Activated CD8-positive, alpha-beta memory T cell treated with anti-CD3 and anti-CD28 coated beads for 36 hours (primary cell): ENCODE measurements at regions not wholly inside any gene's neighbourhood (a gene's known extent, or its start where the extent isn't known, plus 50 kb on each side); places are given as distances from the start of the nearest gene placed in this dataset.
"Not testable (repeated sequence)": the region's sequence is repeated elsewhere in the genome, so short reads cannot be mapped to it uniquely, and the experiment has no call there.

Source experiments
- CTCF ChIA-PET: fragments of 350-600 bp; sonication (Branson Sonifier 250); formaldehyde crosslinking; loops from one replicate; lab custom pipeline; 2021; ENCODE audit warnings: antibody characterized with exemption; lab: Charles Lee
- POLR2A ChIA-PET: fragments of 350-600 bp; sonication (Branson Sonifier 250); formaldehyde crosslinking; loops from one replicate; lab custom pipeline; 2021; ENCODE audit warnings: antibody characterized with exemption; lab: Charles Lee

DNA sequence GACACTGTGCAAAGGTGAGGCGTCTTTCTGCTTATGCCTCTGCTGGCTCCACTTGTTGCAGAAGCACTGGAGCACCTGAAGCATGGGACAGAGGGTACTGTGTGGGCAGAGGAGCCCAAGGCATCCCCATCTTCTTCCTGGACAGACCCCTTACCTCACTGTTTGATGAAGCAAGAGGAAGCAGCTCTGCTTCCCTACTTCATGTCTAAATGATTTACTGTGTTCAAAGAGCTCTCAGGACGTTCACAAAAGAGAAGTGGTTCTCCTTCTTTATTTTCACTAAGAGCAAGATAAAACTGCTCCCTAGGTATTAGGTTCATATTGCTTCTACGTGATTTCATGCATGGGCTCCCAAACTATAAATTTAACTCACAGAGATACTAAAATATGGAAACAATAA lies 1635.4 kb upstream of the SLC10A2 start:
- ChIA-PET POLR2A (no interaction called here), CTCF (no interaction called here)

DNA sequence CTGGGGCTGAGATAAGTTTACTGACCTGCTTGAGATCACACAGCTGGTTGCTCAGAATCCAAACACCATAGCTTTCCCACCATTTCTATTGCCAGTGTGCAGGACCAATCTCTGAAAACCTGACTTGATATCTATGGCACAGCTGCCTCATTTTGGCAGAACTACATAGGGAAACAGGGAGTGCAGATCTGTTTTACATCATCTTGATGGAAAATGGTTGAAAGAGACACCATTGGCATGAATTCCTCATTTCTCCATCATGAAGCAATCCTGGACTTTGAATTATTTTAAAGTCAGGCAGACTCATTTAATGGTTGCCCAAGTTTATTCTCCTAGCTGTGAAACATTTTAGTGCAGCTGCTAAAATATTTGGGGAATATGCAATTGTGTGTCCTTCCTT lies 1628.2 kb upstream of the SLC10A2 start:
- ChIA-PET POLR2A (no interaction called here), CTCF (no interaction called here)

DNA sequence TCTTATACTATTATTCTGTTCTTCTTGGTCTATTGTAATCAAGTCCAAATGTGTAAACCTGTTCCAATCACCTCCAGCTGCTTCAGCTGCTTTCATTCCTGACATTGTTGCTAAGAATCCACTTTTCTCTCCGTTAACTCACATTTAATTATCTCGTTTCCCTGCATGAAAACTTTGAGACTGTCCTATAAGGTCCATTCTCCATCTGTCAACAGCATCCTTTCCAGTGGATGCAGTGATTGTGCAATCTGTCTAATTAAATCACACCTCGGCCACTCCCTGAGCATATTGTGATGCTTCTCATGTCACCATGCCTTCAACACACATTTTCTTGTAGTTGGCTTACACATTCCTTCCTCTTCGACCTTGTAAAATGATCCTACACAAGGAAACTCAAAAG lies 1626.9 kb upstream of the SLC10A2 start:
- CTCF ChIA-PET: no interaction called here
- POLR2A ChIA-PET: no interaction called here

DNA sequence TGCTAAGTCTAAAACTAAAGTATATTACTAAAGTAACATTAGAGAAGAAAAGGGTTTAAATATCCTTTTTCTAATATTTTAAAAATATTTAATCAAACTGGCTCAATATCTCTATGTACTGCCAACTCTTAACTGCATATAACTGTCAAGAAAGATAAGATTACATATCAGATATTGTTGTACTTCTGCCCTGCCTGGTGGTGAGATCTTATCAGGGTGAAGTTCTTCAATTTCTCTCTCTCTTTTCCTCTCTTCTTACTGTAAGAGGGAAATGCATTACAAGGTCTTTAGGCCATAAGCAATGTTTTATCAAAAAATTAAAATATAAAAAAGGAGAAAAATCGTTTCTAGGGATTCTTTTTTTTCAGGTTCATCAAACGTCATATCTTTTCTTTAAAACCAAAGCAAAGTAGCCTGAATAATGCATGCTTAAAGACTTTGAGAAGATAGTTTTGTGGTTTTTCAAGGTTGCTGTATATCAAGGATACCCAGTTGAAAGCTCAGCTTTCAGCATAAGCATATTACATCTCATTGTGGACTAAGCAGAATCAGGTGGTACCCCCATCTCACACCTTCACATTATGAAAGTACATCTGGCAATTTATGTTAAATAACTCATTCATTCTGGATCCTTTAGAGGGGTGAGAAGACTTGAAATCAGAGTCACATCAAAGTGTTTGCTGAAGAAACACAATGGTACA lies 1625.7 kb upstream of the SLC10A2 start:
- CTCF ChIA-PET: no interaction called here
- POLR2A ChIA-PET: no interaction called here

DNA sequence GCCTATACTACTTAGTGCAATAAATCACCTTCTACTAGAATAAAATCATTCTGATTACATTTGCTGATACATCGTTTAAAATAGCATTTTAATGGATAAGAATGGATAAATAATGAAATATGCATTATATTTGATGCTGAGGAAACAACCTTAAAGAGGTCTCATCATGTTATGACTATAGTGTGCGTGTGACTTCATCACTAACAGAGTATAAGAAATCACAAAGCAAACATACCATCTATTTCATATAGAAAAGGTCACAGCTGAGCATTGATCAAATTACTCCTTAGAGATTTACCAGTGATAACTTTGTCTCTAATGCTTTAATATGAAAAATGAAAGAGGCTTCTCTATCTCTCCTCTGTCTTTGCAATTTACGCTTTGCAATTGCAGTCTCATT lies 1620.3 kb upstream of the SLC10A2 start:
- CTCF ChIA-PET: no interaction called here
- POLR2A ChIA-PET: no interaction called here

DNA sequence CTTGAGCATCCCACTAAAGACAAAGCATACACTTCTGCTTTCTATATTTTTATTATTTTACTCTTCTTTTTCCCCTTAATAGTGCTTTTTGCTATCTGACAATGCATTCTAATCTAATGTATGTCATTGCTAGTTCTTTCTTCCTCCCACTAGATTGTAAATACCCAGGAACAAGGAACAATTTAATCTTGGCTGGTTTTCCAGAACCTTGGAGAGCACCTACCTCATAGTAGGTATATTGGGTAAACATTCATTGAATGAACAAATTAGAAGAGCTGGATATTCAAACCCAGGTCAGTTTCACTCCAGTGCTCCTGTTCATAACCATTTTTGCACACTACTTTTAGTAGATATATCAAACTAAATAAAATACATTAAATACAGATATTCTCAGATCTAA lies 1617.6 kb upstream of the SLC10A2 start:
- CTCF ChIA-PET: no interaction called here
- POLR2A ChIA-PET: no interaction called here

DNA sequence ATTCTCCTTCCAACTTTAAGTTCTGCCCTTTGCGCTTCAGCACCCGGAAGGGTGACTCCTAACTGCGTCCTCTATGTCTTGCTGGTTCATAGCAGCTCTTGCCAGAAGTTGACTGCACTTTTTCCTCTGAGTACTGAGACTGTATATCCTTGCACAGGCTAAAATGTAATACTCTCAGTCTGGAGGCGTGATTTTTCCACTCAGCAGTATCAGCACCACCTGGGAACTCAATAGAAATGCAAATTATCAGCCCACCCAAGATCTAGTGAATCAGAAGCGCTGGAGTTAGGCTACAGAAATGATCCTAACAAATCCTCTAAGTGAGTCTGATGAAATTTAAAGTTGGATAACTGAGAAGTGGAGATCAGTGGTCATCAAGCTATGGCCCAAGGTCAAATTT lies 1611.9 kb upstream of the SLC10A2 start:
- ChIA-PET CTCF (no interaction called here), POLR2A (no interaction called here)

DNA sequence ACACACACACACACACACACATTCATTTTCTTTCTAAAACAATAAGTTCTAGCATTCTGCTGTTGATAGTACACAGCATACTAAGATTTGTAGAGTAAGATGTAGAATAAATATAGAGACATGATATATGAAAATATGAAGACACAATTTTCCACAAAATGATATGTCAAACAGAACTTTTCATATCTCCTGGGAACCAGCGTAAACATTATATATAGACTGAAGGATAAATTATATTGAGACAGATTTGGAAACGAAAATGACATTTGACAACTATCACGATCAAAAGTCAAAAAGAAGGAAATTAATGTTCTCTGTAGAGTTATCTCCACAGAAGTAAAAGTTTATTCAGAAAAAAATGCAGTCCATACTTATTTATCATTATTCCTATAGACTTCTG lies 1605.7 kb upstream of the SLC10A2 start:
- POLR2A ChIA-PET: no interaction called here
- CTCF ChIA-PET: no interaction called here

DNA sequence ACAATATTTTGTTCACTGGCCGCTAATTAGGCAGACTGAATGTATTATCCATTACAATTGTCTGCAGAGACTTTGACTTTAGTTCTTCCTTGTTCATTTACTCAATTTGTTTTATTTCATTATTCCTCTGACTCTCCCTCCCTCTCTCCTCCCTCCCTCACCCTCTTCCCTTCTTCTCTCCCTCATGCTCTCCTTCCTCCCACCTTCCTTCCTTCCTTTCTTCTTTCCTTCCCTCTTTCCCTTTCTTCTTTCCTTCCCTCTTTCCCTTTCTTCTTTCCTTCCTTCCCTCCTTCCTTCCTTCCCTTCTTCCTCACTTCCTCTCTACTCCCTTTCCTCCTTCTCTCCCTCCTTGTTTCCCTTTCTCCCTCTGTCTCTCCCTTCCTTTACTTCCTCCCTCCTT lies 1591.0 kb upstream of the SLC10A2 start:
- POLR2A ChIA-PET: no interaction called here
- CTCF ChIA-PET: no interaction called here

DNA sequence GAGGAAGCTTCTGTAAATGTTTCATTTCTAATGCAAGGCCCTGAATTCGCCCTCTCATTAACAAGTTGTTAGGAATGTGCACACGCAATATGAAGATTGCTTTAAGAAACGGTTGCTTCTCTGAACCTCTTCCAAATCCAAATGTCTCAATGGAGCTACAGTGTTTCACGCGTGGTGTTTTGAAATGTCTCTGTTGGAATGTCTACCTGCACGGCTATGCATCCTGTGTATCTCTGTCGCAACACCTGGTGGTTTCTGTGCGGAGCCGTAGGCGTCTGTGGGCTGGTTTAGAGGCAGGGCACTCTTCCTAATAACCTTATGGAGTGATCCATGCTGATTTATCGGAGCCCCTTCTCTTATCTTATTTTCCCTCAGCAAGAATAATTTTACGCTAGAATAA lies 1584.2 kb upstream of the SLC10A2 start:
- CTCF ChIA-PET: no interaction called here
- POLR2A ChIA-PET: no interaction called here

DNA sequence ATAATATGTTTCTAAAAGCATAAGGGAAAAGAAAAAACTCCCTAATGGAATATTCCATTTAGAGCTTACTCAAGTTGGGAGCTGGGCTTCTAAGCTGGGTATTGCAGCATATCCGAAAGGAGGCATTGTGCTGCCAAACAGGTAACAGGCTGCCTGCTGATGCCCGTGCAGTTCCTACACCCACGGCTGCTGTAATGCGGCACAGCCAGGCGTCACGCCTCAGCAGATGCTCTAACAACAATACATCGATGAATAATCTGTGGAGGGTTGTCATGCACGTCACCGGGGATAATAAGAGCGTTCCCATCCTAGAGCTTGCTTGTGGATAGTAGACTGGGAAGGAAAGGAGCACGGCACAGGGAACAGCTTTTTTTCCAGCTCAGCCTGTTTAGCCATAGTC lies 1582.1 kb upstream of the SLC10A2 start:
- ChIA-PET POLR2A (no interaction called here), CTCF (no interaction called here)

DNA sequence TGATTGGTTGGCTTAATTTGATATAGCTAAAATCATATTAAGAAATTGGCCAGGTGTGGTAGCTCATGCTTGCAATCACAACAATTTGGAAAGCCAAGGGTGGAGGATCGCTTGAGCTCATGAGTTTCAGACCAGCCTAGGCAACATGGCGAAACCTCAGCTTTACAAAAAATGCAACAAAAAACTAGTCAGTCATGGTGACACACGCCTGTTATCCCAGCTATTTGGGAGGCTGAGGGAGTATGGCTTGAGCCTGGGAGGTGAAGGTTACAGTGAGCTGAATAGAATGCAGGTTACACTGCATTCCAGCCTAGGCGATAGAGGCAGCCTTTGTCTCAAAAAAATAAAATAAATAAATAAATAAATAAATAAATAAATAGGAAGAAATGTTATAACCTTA lies 1579.6 kb upstream of the SLC10A2 start:
- CTCF ChIA-PET: no interaction called here
- POLR2A ChIA-PET: no interaction called here

DNA sequence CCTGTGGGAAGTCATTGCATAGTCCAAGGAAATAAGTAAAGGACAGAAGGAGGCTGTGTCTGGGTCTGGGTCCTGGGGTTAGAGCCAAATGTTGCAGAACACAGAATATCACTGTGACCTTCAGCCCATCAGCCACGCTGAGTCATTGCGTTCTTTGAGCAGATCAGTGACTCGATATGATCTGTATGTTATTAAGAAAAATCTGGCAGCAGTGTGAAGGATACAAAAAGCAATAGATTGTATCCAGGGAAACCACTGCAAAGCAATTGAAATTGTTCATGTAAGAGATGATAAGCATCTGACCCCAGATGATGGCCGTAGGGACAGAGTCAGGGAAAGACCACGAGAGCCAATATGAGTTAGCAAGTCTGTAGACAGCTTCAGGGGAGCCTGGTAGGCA lies 1575.1 kb upstream of the SLC10A2 start:
- ChIA-PET POLR2A (no interaction called here), CTCF (no interaction called here)

DNA sequence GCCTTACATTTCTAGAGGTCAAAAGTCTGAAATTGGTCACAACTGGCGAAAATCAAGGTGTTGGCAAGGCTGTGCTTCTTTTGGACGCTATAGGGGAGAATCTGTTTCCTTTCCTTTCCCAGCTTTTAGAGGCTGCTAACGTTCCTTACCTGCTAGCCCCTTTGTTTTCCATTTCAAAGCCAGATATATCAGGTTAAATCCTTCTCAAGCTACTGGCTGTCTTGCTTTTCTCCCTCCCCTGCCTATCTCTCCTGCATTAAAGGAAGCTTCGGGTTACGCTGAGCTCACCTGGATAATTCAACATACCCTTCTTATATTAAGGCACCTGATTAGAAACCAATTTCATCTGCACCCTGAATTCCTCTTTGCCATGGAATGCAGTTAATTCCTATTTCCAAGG lies 1569.7 kb upstream of the SLC10A2 start:
- ChIA-PET CTCF (no interaction called here), POLR2A (no interaction called here)

DNA sequence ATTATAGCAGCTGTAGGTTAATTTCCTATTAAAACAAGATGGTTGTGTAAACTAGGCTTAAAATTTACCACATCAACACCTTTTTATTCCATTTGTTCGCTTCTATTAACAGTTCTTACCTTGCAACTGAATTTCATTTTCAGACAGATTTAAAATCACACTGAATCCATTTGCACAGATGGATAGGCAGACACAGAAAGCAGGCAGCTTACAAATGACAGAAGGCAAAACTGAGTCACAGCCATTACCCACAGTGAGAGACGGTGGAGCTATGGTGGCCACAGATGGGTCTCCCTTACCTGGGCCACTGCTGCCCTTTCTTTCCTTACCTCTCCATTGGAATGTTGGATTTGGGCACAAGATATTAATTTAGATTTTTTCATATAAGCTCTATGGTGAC lies 1567.8 kb upstream of the SLC10A2 start:
- ChIA-PET POLR2A (no interaction called here), CTCF (no interaction called here)

DNA sequence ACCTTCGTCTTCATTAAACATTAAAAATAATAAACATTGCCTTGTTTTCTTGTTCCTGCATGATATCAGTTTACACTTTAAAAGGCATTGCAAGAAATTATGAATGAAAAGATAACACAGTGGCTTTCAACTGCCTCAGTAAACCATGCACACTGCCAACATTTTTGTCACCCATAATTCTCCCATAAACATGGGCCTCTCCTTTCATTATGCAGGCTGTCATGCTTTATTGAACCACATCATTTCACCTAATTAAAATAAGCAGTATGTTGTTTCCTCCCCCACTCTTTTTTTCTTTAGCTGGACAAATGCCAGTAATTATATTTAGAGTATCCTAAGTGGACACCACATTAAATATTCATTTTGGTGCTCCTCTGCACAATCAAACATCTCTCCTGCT lies 1566.5 kb upstream of the SLC10A2 start:
- CTCF ChIA-PET: no interaction called here
- POLR2A ChIA-PET: no interaction called here

DNA sequence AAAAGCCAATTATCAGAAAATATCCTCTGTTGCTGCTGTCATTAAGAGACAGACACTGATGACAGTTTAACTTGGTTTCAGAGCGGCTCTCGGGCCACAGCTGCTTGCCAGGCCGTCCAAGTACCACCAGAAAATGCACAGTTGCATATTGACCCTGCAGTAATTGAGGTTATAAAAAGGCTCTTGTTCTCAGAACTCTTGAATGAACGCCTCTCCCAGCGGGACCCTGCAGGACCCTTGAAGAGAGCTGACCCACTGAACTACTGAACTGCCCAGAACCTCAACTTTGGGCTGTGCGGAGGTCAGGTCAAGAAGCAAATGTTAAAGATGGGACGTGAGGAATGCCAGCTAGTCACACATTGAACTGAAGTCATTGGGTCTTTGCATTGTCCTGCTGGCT lies 1559.0 kb upstream of the SLC10A2 start:
- ChIA-PET CTCF (no interaction called here), POLR2A (no interaction called here)

DNA sequence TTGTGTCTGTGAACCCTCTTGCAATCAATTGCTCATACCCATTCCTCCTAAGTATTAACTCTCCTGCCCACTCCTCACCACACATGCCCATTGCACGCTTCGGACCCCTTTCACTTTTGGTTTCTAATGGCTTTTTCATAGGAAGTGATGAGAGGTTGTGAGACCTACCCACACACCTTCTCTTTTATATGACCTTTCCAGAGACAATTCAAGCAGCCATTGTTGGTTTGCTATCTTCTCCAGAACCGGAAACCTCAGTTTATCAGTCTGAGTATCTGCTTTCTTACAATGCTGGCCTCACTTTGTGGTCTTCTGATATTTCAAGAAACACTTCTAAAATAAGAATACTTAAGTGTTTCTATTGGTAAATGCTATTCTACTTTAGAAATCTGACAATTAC lies 1550.8 kb upstream of the SLC10A2 start:
- ChIA-PET CTCF (no interaction called here), POLR2A (no interaction called here)

DNA sequence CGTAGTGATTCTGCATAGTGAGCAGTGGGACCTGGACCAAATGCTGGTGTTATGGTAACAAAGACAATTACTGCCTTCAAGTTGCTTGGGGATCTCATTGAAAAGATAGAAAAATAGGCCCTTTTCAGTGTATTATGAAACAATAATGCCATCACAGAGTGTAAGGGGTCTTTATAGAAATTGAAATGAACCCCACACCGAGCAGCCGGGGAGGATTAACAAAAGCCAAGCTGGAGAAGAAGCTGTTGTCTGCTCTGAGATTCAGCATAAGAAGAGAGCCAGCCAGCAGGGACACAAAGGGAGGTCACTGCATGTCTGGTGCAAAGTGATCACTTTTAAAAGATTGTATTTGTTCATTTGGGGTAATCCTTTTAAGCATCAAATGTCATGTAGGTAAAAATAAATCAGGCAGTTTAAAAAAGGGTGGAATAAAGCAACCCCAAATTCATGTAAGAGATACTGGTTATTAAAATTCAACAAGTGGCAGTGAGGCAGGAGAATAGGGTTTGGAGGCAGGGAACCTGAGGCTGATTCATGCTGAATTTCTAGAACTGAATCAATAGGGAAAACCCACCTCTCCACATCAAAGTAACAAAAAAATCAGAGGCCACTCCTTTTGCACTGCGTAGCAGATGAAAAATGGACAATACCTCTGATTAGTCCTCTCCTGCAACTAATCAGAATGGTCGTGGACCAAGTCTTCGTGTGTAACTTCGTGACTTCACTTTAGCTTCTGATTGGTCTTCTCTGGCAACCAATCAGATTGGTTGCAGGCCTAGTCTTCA lies 1548.3 kb upstream of the SLC10A2 start:
- POLR2A ChIA-PET: no interaction called here
- CTCF ChIA-PET: no interaction called here

DNA sequence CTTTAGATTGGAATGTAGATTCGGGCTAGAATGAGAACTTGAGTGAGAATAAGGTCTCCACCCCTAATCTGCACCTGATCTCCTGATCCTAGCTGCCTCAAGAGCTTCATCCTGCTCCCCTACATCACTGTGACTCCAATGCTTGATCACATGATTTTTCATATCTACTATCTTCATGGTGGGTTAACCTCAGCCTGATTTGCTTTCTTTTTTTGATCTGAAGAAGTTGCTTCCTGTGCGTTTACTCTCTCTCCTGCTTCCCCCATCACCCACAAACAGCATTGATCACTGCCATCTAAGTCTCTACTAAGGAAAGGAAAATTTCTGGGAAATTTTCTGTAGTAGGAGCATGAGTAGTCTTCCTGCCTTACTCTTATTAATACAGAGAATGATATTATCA lies 1542.1 kb upstream of the SLC10A2 start:
- ChIA-PET POLR2A (no interaction called here), CTCF (no interaction called here)

DNA sequence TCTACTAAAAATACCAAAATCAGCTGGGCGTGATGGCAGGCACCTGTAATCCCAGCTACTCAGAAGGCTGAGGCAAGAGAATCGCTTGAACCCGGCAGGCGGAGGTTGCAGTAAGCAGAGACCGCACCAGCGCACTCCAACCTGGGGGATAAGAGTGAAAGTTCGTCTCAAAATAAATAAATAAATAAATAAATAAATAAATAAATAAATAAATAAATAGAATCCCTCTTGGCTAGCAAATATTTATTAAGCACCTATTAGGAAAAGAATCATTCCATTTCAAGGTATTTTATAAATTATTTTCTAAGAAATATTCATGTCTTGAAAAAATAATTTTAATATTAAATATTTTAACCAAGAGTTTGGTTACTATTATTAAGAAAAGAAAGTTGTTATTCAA lies 1539.2 kb upstream of the SLC10A2 start:
- CTCF ChIA-PET, POLR2A ChIA-PET: not testable (repeated sequence)
